Left hindlimb (tissue), 1 donor: ENCODE measurements at regions not wholly inside any gene's neighbourhood (a gene's known extent, or its start where the extent isn't known, plus 50 kb on each side); places are given as distances from the start of the nearest gene placed in this dataset.

Source experiments
- DNase-seq: peaks from one replicate; pipeline ENCODE4 v3.0.0-alpha.2; 2018

- no peak for DNase-seq
Observed at GRCh38 chr13:40178130-40178529, 488.3 kb downstream of the FOXO1 start.

- no peak for DNase-seq
Observed at GRCh38 chr13:40179445-40180281, 486.8 kb downstream of the FOXO1 start.

- no peak for DNase-seq
Observed at GRCh38 chr13:40180776-40181175, 485.7 kb downstream of the FOXO1 start.

GRCh38 chr13:40181203-40181845 is 485.1 kb downstream of the FOXO1 start:
- no peak for DNase-seq

GRCh38 chr13:40182591-40182990 is 483.9 kb downstream of the FOXO1 start:
- DNase-seq, result no peak

GRCh38 chr13:40185414-40185813 is 481.0 kb downstream of the FOXO1 start:
- DNase-seq, result no peak

- DNase-seq, result no peak
Observed at GRCh38 chr13:40186041-40186440, 480.4 kb downstream of the FOXO1 start.

- DNase-seq, result no peak
Observed at GRCh38 chr13:40186626-40187323, 479.7 kb downstream of the FOXO1 start.

GRCh38 chr13:40187324-40187795 is 479.1 kb downstream of the FOXO1 start:
- DNase-seq, result no peak

- no peak for DNase-seq
Observed at GRCh38 chr13:40187841-40188591, 478.4 kb downstream of the FOXO1 start.

GRCh38 chr13:40189426-40189825 is 477.0 kb downstream of the FOXO1 start:
- DNase-seq, result no peak

- DNase-seq, result no peak
Observed at GRCh38 chr13:40189898-40190630, 476.4 kb downstream of the FOXO1 start.

- DNase-seq, result peak; percentile 62
Observed at GRCh38 chr13:40190641-40191100, 475.8 kb downstream of the FOXO1 start.

- DNase-seq, result no peak
Observed at GRCh38 chr13:40191186-40191980, 475.1 kb downstream of the FOXO1 start.

GRCh38 chr13:40192452-40192851 is 474.0 kb downstream of the FOXO1 start:
- no peak for DNase-seq

- DNase-seq, result no peak
Observed at GRCh38 chr13:40192858-40193257, 473.6 kb downstream of the FOXO1 start.

GRCh38 chr13:40193286-40194223 is 472.9 kb downstream of the FOXO1 start:
- DNase-seq, result peak; percentile 83

- no peak for DNase-seq
Observed at GRCh38 chr13:40194224-40194806, 472.1 kb downstream of the FOXO1 start.

- DNase-seq, result no peak
Observed at GRCh38 chr13:40197049-40197448, 469.4 kb downstream of the FOXO1 start.
